ENCODE measurements at regions not wholly inside any gene's neighbourhood (a gene's known extent, or its start where the extent isn't known, plus 50 kb on each side); places are given as distances from the start of the nearest gene placed in this dataset.
"Not testable (repeated sequence)": the region's sequence is repeated elsewhere in the genome, so short reads cannot be mapped to it uniquely, and the experiment has no call there.

- DNase-seq (ENCODE audit: low read depth in 3 of 3), result no peak
These were observed 95.9 kb upstream of the PCSK1 start for GRCh38 chr5:96528826-96529474.

GRCh38 chr5:96529559-96529958 is 96.5 kb upstream of the PCSK1 start:
- no peak for DNase-seq (ENCODE audit: low read depth in 3 of 3)

GRCh38 chr5:96530901-96531300 is 97.9 kb upstream of the PCSK1 start:
- DNase-seq (ENCODE audit: low read depth in 3 of 3), result no peak

- DNase-seq (ENCODE audit: low read depth in 3 of 3), result no peak
These were observed 100.3 kb upstream of the PCSK1 start for GRCh38 chr5:96533371-96533770.

GRCh38 chr5:96537386-96537785 is 104.3 kb upstream of the PCSK1 start:
- no peak for DNase-seq (ENCODE audit: low read depth in 3 of 3)

GRCh38 chr5:96538808-96539250 is 105.8 kb upstream of the PCSK1 start:
- no peak for DNase-seq (ENCODE audit: low read depth in 3 of 3)

- DNase-seq (ENCODE audit: low read depth in 3 of 3), result no peak
These were observed 113.1 kb upstream of the PCSK1 start for GRCh38 chr5:96546120-96546519.

GRCh38 chr5:96547486-96547885 is 114.4 kb upstream of the PCSK1 start:
- DNase-seq (ENCODE audit: low read depth in 3 of 3), result no peak

- no peak for DNase-seq (ENCODE audit: low read depth in 3 of 3)
These were observed 113.3 kb upstream of the CAST start for GRCh38 chr5:96548905-96549304.

- not testable (repeated sequence) for DNase-seq (ENCODE audit: low read depth in 3 of 3)
These were observed 101.3 kb upstream of the CAST start for GRCh38 chr5:96560857-96561256.

GRCh38 chr5:96562614-96563013 is 99.6 kb upstream of the CAST start:
- no peak for DNase-seq (ENCODE audit: low read depth in 3 of 3)

- DNase-seq (ENCODE audit: low read depth in 3 of 3), result no peak
These were observed 98.4 kb upstream of the CAST start for GRCh38 chr5:96563816-96564215.

GRCh38 chr5:96565582-96566265 is 96.5 kb upstream of the CAST start:
- no peak for DNase-seq (ENCODE audit: low read depth in 3 of 3)

- no peak for DNase-seq (ENCODE audit: low read depth in 3 of 3)
These were observed 95.2 kb upstream of the CAST start for GRCh38 chr5:96566833-96567587.

- no peak for DNase-seq (ENCODE audit: low read depth in 3 of 3)
These were observed 92.8 kb upstream of the CAST start for GRCh38 chr5:96569332-96569731.

- DNase-seq (ENCODE audit: low read depth in 3 of 3), result no peak
These were observed 92.4 kb upstream of the CAST start for GRCh38 chr5:96569770-96570169.

- no peak for DNase-seq (ENCODE audit: low read depth in 3 of 3)
These were observed 89.2 kb upstream of the CAST start for GRCh38 chr5:96572864-96573512.

GRCh38 chr5:96573513-96573894 is 88.7 kb upstream of the CAST start:
- DNase-seq (ENCODE audit: low read depth in 3 of 3), result no peak

- DNase-seq (ENCODE audit: low read depth in 3 of 3), result no peak
These were observed 85.3 kb upstream of the CAST start for GRCh38 chr5:96576876-96577275.

GRCh38 chr5:96577909-96578308 is 84.3 kb upstream of the CAST start:
- no peak for DNase-seq (ENCODE audit: low read depth in 3 of 3)

GRCh38 chr5:96579711-96580110 is 82.5 kb upstream of the CAST start:
- DNase-seq (ENCODE audit: low read depth in 3 of 3), result no peak

GRCh38 chr5:96582343-96582742 is 79.8 kb upstream of the CAST start:
- no peak for DNase-seq (ENCODE audit: low read depth in 3 of 3)

Data from stimulated activated CD4-positive, alpha-beta T cell treated with anti-CD3 and anti-CD28 coated beads, TNF-alpha, amount 100 ng/mL, for 24 hours (primary cell).